Kasumi-1 (cell line): ENCODE measurements at regions not wholly inside any gene's neighbourhood (a gene's known extent, or its start where the extent isn't known, plus 50 kb on each side); places are given as distances from the start of the nearest gene placed in this dataset.
A peak's percentile ranks its signal among the peaks of the same experiment; 100 is the strongest.
"Not testable (repeated sequence)": the region's sequence is repeated elsewhere in the genome, so short reads cannot be mapped to it uniquely, and the experiment has no call there.

ENCODE experiments used
- DNase-seq, 2 experiments: peaks; one replicate each; lab custom pipeline; 2025; lab: John Stamatoyannopoulos, UW

GRCh38 chr13:80718970-80719369 is 378.0 kb upstream of the SPRY2 start:
- DNase-seq = no peak

GRCh38 chr13:80717776-80718175 is 376.9 kb upstream of the SPRY2 start:
- DNase-seq = no peak

GRCh38 chr13:80716610-80717081 is 375.7 kb upstream of the SPRY2 start:
- peak; percentile 65 to 67 for DNase-seq

GRCh38 chr13:80712026-80712425 is 371.1 kb upstream of the SPRY2 start:
- no peak for DNase-seq

GRCh38 chr13:80708791-80709190 is 367.9 kb upstream of the SPRY2 start:
- no peak for DNase-seq

- no peak for DNase-seq
These were observed 366.4 kb upstream of the SPRY2 start for GRCh38 chr13:80707000-80707983.

GRCh38 chr13:80706164-80706471 is 365.2 kb upstream of the SPRY2 start:
- no peak for DNase-seq

- DNase-seq = no peak
These were observed 364.6 kb upstream of the SPRY2 start for GRCh38 chr13:80705371-80706163.

GRCh38 chr13:80704369-80704768 is 363.4 kb upstream of the SPRY2 start:
- no peak for DNase-seq

- DNase-seq = no peak
These were observed 354.9 kb upstream of the SPRY2 start for GRCh38 chr13:80695841-80696240.

- DNase-seq = not testable (repeated sequence)
These were observed 350.9 kb upstream of the SPRY2 start for GRCh38 chr13:80691814-80692213.

- DNase-seq = no peak
These were observed 349.3 kb upstream of the SPRY2 start for GRCh38 chr13:80690208-80690607.

GRCh38 chr13:80688593-80688992 is 347.7 kb upstream of the SPRY2 start:
- no peak for DNase-seq

- DNase-seq = no peak
These were observed 345.0 kb upstream of the SPRY2 start for GRCh38 chr13:80685942-80686341.

- DNase-seq = no peak
These were observed 343.5 kb upstream of the SPRY2 start for GRCh38 chr13:80684217-80684991.

GRCh38 chr13:80680786-80681366 is 339.9 kb upstream of the SPRY2 start:
- no peak for DNase-seq

- DNase-seq = no peak
These were observed 338.5 kb upstream of the SPRY2 start for GRCh38 chr13:80679423-80679822.

- DNase-seq = no peak
These were observed 336.3 kb upstream of the SPRY2 start for GRCh38 chr13:80677227-80677626.

GRCh38 chr13:80675442-80675841 is 334.5 kb upstream of the SPRY2 start:
- DNase-seq = not testable (repeated sequence)

- DNase-seq = no peak
These were observed 330.8 kb upstream of the SPRY2 start for GRCh38 chr13:80671773-80672172.

- DNase-seq = no peak
These were observed 328.2 kb upstream of the SPRY2 start for GRCh38 chr13:80669112-80669511.

GRCh38 chr13:80668452-80668851 is 327.5 kb upstream of the SPRY2 start:
- DNase-seq = no peak
